ENCODE measurements at regions not wholly inside any gene's neighbourhood (a gene's known extent, or its start where the extent isn't known, plus 50 kb on each side); places are given as distances from the start of the nearest gene placed in this dataset.

DNA sequence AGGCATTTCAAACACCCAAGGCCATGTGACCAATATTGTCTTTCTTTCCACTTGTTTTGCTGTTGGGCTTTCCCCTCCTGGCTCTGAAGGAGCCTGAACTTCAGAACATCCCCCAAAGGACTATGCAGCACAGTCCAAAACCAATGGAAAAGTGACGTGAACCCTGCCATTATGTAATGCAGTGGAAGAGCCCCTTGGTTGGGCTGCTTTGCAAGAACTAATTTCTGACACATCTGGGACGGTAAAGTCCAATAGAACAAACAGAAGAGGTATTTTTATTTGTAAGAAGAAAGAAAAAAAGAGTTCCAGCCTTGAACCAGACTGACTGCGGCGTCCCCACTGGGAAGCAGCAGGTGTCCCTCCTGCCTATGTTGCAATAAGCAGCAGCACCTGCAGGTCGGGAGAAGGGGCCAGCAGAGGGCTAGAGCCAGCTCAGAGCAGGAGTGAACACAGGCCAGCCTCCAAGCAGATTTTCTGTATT, 116.7 kb downstream of the CDC7 start:
- TF ChIP-seq CTCF (IDR thresholded peaks at IDR 0.05), result no peak; the same call in 1 of the 2 replicates
- TF ChIP-seq POLR2AphosphoS5 (IDR thresholded peaks at IDR 0.05; ENCODE audit: low read depth, low read length), result no peak

Data from Panc1 (cell line).